ENCODE measurements at regions not wholly inside any gene's neighbourhood (a gene's known extent, or its start where the extent isn't known, plus 50 kb on each side); places are given as distances from the start of the nearest gene placed in this dataset.
"Not testable (repeated sequence)": the region's sequence is repeated elsewhere in the genome, so short reads cannot be mapped to it uniquely, and the experiment has no call there.

DNA sequence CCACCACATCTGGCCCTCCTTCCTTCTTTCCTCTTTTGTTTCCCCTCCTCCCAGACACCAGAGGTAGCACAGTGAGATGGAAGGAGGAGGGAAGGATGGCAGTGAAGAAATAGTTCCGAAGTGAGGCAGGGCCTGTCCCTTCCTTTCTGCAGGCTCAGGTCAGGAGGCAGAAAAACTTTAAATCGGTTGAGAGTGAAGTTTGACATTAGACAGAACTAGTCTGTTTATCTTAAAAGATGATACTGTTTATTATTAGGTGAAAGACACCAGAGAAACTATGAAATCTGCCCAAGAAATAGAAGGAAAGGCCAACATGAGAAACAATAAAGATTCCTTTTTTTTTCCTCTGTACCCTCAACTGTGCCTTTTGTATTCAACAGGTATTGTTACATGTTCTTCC, 670.3 kb downstream of the UTRN start:
- H3K4me1 ChIP-seq (ENCODE audit: control insufficient read depth in 1 of 2, insufficient read depth in 2 of 2, low read length in 2 of 2) = no peaks in the 10 kb centered on the region
- H3K27me3 ChIP-seq (ENCODE audit: low read depth, low read length) = no peaks in the 10 kb centered on the region
- H3K4me3 ChIP-seq (ENCODE audit: low read depth in 1 of 2, low read length in 2 of 2) = no peak overlapping the region
- H3K27ac ChIP-seq (ENCODE audit: low read length) = no peak overlapping the region
- H3K9me3 ChIP-seq (ENCODE audit: control insufficient read depth in 1 of 2, low read length in 2 of 2) = no peaks in the 10 kb centered on the region
- no peaks in the 10 kb centered on the region for H3K36me3 ChIP-seq (ENCODE audit: control insufficient read depth in 1 of 2, insufficient read depth in 2 of 2, low read length in 2 of 2)

DNA sequence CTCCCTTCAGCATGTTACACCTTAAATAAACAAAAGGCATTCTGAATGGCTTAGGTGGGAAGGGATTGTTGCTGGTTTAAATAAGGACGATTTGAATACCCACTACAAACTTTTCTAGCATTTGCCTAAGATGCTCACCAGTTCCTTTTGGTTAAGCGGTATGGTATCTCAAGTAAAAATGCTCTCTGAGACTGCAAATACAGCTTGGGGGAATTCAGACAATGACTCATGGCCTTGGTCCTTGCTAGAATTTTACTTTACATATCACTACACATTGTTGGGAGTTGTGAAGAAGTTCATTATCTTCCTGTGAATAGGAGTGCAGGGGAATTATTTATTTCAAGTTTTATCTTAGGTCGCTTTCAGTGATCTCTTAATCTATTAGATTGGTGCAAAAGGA, 670.7 kb downstream of the UTRN start:
- Histone ChIP-seq H3K9me3 (ENCODE audit: control insufficient read depth in 1 of 2, low read length in 2 of 2) (no peaks in the 10 kb centered on the region), H3K27me3 (ENCODE audit: low read depth, low read length) (no peaks in the 10 kb centered on the region)

DNA sequence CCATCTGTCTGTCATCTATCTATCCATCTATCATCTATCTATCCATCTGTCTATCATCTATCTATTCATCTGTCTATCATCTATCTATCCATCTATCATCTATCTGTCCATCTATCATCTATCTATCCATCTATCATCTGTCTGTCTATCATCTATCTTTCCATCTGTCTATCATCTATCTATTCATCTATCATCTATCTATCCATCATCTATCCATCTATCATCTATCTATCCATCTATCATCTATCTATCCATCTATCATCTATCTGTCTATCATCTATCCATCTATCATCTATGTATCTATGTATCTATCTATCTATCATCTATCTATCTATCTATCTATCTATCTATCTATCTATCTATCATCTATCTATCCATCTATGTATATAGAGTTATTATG, 671.6 kb downstream of the UTRN start:
- H3K4me1 ChIP-seq (ENCODE audit: control insufficient read depth in 1 of 2, insufficient read depth in 2 of 2, low read length in 2 of 2); H3K27me3 ChIP-seq (ENCODE audit: low read depth, low read length); H3K9me3 ChIP-seq (ENCODE audit: control insufficient read depth in 1 of 2, low read length in 2 of 2); H3K36me3 ChIP-seq (ENCODE audit: control insufficient read depth in 1 of 2, insufficient read depth in 2 of 2, low read length in 2 of 2); H3K27ac ChIP-seq (ENCODE audit: low read length); H3K4me3 ChIP-seq (ENCODE audit: low read depth in 1 of 2, low read length in 2 of 2): not testable (repeated sequence)

More for the DNA sequence above, 670.7 kb downstream of the UTRN start:
- Histone ChIP-seq H3K27ac (ENCODE audit: low read length) (no peak overlapping the region), H3K36me3 (ENCODE audit: control insufficient read depth in 1 of 2, insufficient read depth in 2 of 2, low read length in 2 of 2) (no peaks in the 10 kb centered on the region), H3K4me3 (ENCODE audit: low read depth in 1 of 2, low read length in 2 of 2) (no peak overlapping the region), H3K4me1 (ENCODE audit: control insufficient read depth in 1 of 2, insufficient read depth in 2 of 2, low read length in 2 of 2) (no peaks in the 10 kb centered on the region)

DNA sequence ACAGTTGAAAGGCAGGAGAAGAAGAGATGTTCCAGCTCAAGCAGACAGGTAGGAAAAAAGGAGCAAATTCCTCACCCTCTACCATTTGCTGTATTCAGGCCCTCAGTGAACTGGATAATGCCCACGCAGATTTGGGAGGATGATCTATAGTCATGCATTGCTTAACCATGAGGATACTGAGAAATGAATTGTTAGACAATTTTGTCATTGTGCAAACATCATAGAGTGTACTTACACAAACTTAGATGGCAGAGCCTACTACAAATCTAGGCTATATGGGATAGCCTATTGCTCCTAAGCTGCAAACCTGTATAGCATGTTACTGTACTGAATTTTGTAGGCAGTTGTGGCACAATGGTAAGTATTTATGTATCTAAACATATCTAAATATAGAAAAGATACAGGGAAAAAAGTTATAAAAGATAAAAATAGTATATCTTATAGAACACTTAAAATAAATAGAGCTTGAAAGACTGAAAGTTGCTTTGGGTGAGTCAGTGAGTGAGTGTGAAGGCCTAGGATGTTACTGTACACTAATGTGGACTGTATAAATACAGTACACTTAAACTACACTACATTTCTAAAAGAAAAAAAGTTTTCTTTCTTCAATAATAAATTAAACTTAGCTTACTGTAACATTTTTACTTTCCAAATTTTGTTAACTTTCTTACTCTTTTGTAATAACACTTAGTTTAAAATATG, 672.3 kb downstream of the UTRN start:
- Histone ChIP-seq H3K27ac (ENCODE audit: low read length) (no peak overlapping the region), H3K4me3 (ENCODE audit: low read depth in 1 of 2, low read length in 2 of 2) (no peak overlapping the region), H3K27me3 (ENCODE audit: low read depth, low read length) (no peaks in the 10 kb centered on the region), H3K9me3 (ENCODE audit: control insufficient read depth in 1 of 2, low read length in 2 of 2) (no peaks in the 10 kb centered on the region), H3K36me3 (ENCODE audit: control insufficient read depth in 1 of 2, insufficient read depth in 2 of 2, low read length in 2 of 2) (no peaks in the 10 kb centered on the region), H3K4me1 (ENCODE audit: control insufficient read depth in 1 of 2, insufficient read depth in 2 of 2, low read length in 2 of 2) (no peaks in the 10 kb centered on the region)

DNA sequence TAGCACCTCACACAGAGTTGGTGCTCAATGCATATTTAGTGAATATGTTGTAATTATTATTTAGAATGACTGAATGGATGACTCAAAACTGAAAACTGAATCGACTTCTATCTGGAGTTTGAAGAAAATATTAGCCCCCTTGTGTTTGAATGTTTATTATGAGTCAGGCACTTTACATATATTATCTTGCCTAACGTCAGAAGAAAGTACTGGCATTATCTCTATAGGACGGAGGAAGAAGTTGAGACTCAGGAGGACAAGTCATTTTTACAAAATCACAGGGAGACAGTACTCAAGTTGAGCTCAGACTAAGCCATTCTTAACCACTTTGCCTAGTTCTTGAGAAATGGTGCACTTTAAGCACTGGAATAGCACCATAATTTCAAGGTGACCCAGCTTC, 684.0 kb downstream of the UTRN start:
- H3K4me1 ChIP-seq (ENCODE audit: control insufficient read depth in 1 of 2, insufficient read depth in 2 of 2, low read length in 2 of 2) = no peaks in the 10 kb centered on the region
- no peaks in the 10 kb centered on the region for H3K27me3 ChIP-seq (ENCODE audit: low read depth, low read length)
- no peak overlapping the region for H3K27ac ChIP-seq (ENCODE audit: low read length)
- H3K9me3 ChIP-seq (ENCODE audit: control insufficient read depth in 1 of 2, low read length in 2 of 2) = no peaks in the 10 kb centered on the region
- H3K36me3 ChIP-seq (ENCODE audit: control insufficient read depth in 1 of 2, insufficient read depth in 2 of 2, low read length in 2 of 2) = no peaks in the 10 kb centered on the region
- no peak overlapping the region for H3K4me3 ChIP-seq (ENCODE audit: low read depth in 1 of 2, low read length in 2 of 2)

DNA sequence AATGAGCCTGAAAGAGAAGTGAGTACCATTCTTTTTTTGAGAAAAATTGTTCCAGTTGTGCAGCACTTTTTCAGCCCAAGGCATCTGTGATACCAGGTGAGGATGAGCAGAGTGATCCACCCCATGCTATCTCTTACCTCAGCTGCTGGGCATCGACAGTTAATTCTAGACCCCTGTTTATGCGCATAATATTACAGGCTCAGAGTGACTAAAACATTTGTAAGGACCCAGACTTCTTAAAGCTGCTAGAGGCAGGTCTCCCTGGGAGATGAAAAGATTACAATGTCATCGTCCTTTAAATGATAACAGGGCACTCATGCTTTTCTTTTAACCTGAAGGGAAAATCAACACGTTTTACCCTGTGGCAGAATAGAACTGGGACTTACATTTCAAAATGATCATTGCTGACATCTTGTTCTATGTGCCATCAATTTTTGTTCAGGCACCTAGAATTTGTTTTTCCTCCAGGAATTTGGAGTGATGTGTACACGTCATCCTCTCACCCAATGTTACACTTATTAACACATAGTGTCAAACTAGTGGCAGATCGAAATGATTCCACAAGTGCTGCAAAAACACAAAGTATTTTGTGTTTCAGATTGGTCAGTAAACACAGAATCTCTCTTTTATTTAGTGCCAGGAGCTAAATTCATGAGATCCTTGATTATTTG, 684.6 kb downstream of the UTRN start:
- Histone ChIP-seq H3K36me3 (ENCODE audit: control insufficient read depth in 1 of 2, insufficient read depth in 2 of 2, low read length in 2 of 2) (no peaks in the 10 kb centered on the region), H3K4me3 (ENCODE audit: low read depth in 1 of 2, low read length in 2 of 2) (no peak overlapping the region), H3K4me1 (ENCODE audit: control insufficient read depth in 1 of 2, insufficient read depth in 2 of 2, low read length in 2 of 2) (no peaks in the 10 kb centered on the region), H3K9me3 (ENCODE audit: control insufficient read depth in 1 of 2, low read length in 2 of 2) (no peaks in the 10 kb centered on the region), H3K27ac (ENCODE audit: low read length) (no peak overlapping the region), H3K27me3 (ENCODE audit: low read depth, low read length) (no peaks in the 10 kb centered on the region)

DNA sequence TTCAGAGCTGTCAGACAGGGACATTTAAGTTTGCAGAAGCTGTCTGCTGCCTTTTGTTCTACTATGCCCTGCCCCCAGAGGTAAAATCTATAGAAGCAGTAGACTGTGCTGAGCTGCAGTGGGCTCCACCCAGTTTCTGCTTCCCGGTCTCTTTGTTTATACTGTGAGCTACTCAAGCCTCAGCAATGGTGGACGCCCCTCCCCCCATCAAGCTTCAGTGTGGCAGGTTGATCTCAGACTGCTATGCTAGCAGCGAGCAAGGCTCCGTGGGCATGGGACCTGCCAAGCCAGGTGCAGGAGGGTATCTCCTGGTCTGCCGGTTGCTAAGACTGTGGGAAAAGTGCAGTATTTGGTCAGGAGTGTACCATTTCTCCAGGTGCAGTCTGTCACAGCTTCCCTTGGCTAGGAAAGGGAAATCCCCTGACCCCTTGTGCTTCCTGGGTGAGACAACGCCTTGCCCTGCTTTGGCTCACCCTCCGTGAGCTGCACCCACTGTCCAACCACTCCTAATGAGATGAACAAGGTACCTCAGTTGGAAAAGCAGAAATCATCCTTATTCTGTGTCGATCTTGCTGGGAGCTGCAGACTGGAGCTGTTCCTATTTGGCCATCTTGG, 692.2 kb downstream of the UTRN start:
- not testable (repeated sequence) for H3K9me3 ChIP-seq (ENCODE audit: control insufficient read depth in 1 of 2, low read length in 2 of 2); H3K27ac ChIP-seq (ENCODE audit: low read length); H3K36me3 ChIP-seq (ENCODE audit: control insufficient read depth in 1 of 2, insufficient read depth in 2 of 2, low read length in 2 of 2); H3K4me3 ChIP-seq (ENCODE audit: low read depth in 1 of 2, low read length in 2 of 2); H3K4me1 ChIP-seq (ENCODE audit: control insufficient read depth in 1 of 2, insufficient read depth in 2 of 2, low read length in 2 of 2); H3K27me3 ChIP-seq (ENCODE audit: low read depth, low read length)

DNA sequence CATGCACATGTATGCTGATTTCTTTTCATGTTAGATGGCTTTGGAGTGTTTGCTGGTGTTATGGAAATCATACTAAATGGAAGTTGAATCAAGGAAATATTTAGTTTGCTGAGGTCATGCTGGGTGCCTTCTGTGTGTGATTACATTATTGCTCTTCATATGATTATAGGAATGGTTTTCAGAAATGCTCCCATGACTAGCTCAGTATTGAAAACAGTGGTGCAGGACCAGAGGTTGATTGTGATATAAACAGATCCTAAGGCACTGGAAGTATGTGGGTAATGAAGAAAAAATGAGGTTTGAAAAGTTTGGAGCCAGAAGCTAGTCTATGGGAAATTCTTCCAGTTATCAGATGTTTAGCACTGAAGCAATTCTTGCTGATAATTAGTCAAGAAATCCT, 693.1 kb downstream of the UTRN start:
- Histone ChIP-seq H3K27me3 (ENCODE audit: low read depth, low read length) (no peaks in the 10 kb centered on the region), H3K9me3 (ENCODE audit: control insufficient read depth in 1 of 2, low read length in 2 of 2) (no peaks in the 10 kb centered on the region), H3K36me3 (ENCODE audit: control insufficient read depth in 1 of 2, insufficient read depth in 2 of 2, low read length in 2 of 2) (no peaks in the 10 kb centered on the region), H3K4me1 (ENCODE audit: control insufficient read depth in 1 of 2, insufficient read depth in 2 of 2, low read length in 2 of 2) (no peaks in the 10 kb centered on the region), H3K27ac (ENCODE audit: low read length) (no peak overlapping the region), H3K4me3 (ENCODE audit: low read depth in 1 of 2, low read length in 2 of 2) (no peak overlapping the region)

DNA sequence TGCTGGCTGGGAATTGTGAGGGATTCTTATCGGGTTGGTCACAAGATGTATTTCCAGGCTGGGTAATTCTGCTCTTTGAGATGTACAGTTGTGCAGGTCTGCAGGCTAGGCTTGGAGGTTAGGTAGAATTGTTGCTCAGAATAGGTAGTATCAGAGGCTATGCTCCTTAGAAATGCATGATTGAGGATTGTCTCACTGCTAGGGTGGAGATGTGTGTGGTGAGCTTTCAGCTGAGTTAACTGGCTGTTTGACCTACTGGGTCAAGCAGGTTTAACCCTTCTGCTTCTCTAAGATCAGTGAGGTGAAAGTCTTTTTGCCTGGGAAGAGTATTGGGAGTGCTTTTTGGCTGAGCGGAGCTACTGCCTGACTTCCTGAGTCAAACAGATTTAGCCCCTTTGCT, 701.1 kb downstream of the UTRN start:
- no peak overlapping the region for H3K27ac ChIP-seq (ENCODE audit: low read length)
- no peaks in the 10 kb centered on the region for H3K9me3 ChIP-seq (ENCODE audit: control insufficient read depth in 1 of 2, low read length in 2 of 2)
- H3K4me3 ChIP-seq (ENCODE audit: low read depth in 1 of 2, low read length in 2 of 2) = no peak overlapping the region
- H3K36me3 ChIP-seq (ENCODE audit: control insufficient read depth in 1 of 2, insufficient read depth in 2 of 2, low read length in 2 of 2) = no peaks in the 10 kb centered on the region
- no peaks in the 10 kb centered on the region for H3K27me3 ChIP-seq (ENCODE audit: low read depth, low read length)
- no peaks in the 10 kb centered on the region for H3K4me1 ChIP-seq (ENCODE audit: control insufficient read depth in 1 of 2, insufficient read depth in 2 of 2, low read length in 2 of 2)

DNA sequence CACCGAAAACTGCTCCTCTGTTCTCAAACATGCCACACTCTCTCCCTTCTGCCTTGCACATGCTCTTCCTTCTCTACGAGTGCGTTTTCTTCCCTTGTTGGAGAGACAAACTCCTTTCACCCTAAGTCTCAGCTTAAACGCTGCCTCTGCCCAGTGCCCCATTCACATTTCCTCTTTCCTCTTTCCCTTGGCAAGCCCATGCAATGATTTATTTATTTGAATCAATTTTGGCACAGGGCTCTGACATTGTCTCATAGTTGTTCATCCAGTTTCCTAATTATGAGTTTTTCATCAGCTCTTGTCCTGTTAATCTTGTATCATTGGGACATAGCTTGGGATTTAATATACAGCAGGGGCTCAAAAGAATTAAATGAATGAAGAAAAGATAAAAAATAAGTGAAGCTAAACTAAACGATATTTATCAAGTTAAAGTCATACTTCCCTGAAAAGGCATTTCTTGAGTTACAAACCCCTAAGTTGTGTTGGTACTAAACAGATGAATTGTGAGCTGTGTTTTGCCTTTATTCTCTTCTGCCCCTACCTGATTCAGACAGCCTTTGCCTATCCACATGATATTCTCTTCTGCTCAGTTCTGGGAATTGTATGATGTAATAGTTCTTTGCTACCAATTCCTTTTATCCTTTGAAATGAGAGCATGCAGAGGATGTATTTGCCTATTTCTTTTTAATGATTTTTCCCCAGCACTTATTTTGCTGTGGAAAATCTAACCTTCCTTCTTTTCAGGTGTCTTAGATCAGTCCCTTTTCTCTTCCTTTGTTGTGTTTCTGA, 704.4 kb downstream of the UTRN start:
- Histone ChIP-seq H3K36me3 (ENCODE audit: control insufficient read depth in 1 of 2, insufficient read depth in 2 of 2, low read length in 2 of 2) (no peaks in the 10 kb centered on the region), H3K27ac (ENCODE audit: low read length) (no peak overlapping the region), H3K27me3 (ENCODE audit: low read depth, low read length) (no peaks in the 10 kb centered on the region), H3K9me3 (ENCODE audit: control insufficient read depth in 1 of 2, low read length in 2 of 2) (no peaks in the 10 kb centered on the region), H3K4me3 (ENCODE audit: low read depth in 1 of 2, low read length in 2 of 2) (no peak overlapping the region), H3K4me1 (ENCODE audit: control insufficient read depth in 1 of 2, insufficient read depth in 2 of 2, low read length in 2 of 2) (no peaks in the 10 kb centered on the region)

DNA sequence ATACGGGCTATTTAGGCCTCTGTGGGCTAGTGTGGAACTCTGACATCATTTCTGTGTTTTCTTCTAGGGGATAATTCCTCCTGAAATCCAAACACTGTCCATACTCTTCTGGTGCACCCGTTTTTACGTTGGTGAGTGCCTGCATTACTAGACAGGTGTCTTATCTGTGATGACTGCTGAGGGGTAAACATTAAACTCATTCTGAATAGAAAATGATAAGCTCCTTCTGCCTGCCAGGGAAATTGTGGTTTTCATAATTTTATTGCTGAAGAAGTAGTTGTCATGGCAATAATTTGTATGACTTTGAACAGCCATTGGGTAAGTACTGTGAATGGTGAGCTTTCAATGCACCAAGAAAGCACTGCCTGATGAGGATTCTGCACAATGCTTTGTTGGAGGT, 705.6 kb downstream of the UTRN start:
- H3K27me3 ChIP-seq (ENCODE audit: low read depth, low read length) = no peaks in the 10 kb centered on the region
- no peak overlapping the region for H3K27ac ChIP-seq (ENCODE audit: low read length)
- no peaks in the 10 kb centered on the region for H3K9me3 ChIP-seq (ENCODE audit: control insufficient read depth in 1 of 2, low read length in 2 of 2)
- no peak overlapping the region for H3K4me3 ChIP-seq (ENCODE audit: low read depth in 1 of 2, low read length in 2 of 2)
- no peaks in the 10 kb centered on the region for H3K4me1 ChIP-seq (ENCODE audit: control insufficient read depth in 1 of 2, insufficient read depth in 2 of 2, low read length in 2 of 2)
- H3K36me3 ChIP-seq (ENCODE audit: control insufficient read depth in 1 of 2, insufficient read depth in 2 of 2, low read length in 2 of 2) = no peaks in the 10 kb centered on the region

Measured in muscle layer of duodenum (tissue), 2 donors.